HG03095 (cell line): ENCODE measurements at regions not wholly inside any gene's neighbourhood (a gene's known extent, or its start where the extent isn't known, plus 50 kb on each side); places are given as distances from the start of the nearest gene placed in this dataset.

Experiments used
- ATAC-seq: cut with Tn5 transposase; IDR thresholded peaks from one replicate; pipeline ENCODE4 v1.9.1; 2021; ENCODE audit warnings: moderate library complexity; ENCODE audit not compliant: unreplicated experiment

GRCh38 chr17:79478841-79479240 is 132.0 kb downstream of the RBFOX3 start:
- no peak for ATAC-seq

GRCh38 chr17:79478051-79478461 is 132.8 kb downstream of the RBFOX3 start:
- ATAC-seq, result no peak

GRCh38 chr17:79476074-79476652 is 134.7 kb downstream of the RBFOX3 start:
- ATAC-seq, result no peak

DNA sequence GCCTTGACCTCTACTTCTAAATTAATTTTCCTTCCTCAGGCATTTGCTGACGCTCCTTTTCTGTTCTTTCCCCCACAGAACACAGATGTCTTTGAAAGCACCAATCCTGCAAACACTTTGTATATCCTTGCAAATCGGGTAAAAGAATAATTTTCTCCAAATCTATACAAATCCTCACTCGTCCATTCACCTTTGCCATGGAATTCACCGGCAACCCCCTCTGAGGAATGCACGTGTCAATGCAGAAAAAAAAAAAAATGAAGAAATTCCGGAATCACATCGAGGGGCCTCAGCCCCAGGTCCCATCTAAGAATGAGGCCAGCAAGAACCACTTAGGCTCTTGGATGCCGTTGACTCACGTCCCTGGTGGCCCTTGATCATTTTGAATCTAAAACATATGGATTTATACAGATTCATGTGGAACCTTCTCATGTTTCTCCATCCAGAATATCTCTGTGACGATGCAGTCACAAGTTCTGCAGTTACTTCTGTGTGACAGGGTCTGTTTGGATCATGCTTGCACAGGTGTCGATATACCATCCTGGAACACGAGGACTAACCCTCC is 136.9 kb downstream of the RBFOX3 start:
- ATAC-seq, result no peak

- ATAC-seq, result no peak
Observed at GRCh38 chr17:79473111-79473875, 137.6 kb downstream of the RBFOX3 start.

DNA sequence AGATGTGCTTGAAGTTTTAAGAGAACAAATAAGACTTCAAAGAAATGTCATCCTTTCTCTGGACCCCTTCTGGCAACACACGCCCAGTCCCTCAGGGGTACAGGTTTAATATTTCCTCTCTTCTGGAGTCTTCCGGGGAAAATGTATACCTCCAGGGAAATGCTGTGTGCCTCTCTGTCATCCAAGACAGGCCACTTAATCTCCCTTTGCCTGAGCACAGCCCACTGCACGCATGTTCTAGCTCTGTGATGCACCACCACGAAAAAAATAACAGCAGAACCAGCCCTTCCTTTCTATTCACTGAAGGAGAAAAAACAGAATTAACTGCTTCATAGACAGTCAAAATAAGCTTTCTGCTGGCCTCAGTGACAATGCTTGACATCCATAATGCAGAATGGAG is 140.1 kb downstream of the RBFOX3 start:
- no peak for ATAC-seq

- ATAC-seq, result no peak
Observed at GRCh38 chr17:79469646-79470045, 141.2 kb downstream of the RBFOX3 start.

DNA sequence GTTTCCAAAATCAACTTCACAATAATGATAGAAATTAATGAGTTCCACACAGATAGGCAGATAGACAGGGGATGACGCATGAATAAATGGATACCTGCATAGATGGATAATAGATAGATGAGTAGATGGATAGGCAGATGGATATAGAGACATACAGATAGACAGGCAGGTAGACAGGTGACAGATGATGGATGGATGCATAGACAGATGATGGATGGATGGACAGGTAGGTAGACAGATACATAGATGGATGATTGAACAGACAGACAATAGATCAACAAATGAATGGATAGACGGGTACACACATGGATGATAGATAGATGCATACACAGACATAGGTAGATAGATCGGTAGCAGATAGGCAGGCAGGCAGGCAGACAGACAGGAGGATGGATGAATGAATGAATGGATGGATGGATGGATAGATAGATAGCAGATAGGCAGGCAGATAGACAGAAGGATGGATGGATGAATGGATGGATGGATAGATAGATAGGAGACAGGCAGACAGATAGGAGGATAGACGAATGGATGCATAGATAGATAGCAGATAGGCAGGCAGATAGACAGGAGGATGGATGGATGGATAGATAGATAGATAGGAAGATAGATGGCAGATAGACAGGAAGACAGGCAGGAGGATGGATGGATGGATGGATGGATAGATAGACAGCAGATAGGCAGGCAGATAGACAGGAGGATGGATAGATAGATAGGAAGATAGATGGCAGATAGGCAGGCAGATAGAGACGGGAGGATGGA is 142.5 kb downstream of the RBFOX3 start:
- no peak for ATAC-seq

DNA sequence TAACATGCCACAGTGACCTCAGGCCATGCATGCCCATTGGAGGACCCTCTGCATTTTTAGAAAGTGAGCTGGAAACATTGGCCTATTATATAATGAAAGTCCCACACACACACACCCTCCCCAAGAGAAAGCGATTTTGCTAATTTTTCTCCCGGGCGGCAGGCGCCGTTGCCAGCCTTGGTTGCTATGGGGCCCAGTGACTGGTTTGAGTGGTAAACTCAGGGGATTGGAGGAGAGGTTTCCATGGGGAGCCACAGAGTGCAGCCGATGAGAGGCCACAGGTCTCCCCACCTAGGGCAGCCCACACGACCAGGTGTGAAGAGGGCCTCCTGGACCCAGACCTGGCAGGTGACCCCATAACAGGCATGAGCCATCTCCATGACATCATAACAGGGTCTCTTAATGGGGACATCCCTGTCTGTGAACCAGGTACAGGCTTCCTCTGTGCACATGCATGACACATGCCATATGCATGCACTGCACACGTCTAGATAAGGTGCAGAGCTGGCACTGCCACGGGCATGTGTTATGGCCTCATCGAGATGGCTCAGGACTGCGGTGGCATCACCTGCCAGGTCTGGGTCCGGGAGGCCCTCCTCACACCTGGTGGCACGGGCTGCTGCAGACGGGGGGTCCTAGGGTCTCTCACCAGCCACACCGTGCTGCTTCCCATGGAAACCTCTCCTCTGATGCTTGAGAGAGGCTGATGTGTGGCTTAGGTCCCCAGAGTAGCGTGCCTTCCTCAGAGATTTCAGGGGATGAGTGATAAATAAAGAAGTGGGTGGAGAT is 144.1 kb downstream of the RBFOX3 start:
- no peak for ATAC-seq

- ATAC-seq, result no peak
Observed at GRCh38 chr17:79465681-79466025, 145.2 kb downstream of the RBFOX3 start.

- no peak for ATAC-seq
Observed at GRCh38 chr17:79465011-79465680, 145.7 kb downstream of the RBFOX3 start.

DNA sequence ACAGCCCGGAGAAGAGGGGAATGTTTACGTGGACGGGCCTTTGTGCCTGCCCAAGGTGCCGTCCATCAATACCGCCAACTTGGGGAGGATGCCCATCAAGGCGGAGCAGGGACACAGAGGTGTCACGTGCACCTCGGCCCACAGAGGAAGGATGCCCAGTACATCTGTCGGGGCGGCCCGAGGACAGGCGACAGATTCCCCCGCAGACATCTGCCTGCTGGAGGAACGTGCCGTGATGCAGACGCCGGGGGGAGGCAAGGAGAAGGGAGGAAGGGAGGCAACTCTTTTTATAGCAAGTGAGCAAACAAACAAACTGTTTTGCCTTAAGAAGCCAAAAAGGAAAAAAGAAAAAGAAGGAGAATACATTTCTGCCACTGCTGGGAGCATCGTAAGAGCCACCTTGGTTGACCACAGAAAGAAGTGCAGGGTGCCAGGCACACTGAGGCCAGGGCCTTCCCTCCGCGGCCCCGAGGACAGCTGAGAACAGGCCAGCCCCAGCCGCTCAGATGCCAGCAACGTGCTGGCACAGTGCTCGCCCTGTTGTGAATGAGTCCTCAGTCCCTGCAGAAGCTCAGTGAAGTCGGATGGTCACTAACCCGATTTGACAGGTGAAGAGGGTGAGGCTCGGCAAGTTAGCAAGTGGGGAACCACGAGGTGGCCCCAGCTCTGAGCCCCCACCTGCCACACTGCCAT is 146.4 kb downstream of the RBFOX3 start:
- no peak for ATAC-seq

DNA sequence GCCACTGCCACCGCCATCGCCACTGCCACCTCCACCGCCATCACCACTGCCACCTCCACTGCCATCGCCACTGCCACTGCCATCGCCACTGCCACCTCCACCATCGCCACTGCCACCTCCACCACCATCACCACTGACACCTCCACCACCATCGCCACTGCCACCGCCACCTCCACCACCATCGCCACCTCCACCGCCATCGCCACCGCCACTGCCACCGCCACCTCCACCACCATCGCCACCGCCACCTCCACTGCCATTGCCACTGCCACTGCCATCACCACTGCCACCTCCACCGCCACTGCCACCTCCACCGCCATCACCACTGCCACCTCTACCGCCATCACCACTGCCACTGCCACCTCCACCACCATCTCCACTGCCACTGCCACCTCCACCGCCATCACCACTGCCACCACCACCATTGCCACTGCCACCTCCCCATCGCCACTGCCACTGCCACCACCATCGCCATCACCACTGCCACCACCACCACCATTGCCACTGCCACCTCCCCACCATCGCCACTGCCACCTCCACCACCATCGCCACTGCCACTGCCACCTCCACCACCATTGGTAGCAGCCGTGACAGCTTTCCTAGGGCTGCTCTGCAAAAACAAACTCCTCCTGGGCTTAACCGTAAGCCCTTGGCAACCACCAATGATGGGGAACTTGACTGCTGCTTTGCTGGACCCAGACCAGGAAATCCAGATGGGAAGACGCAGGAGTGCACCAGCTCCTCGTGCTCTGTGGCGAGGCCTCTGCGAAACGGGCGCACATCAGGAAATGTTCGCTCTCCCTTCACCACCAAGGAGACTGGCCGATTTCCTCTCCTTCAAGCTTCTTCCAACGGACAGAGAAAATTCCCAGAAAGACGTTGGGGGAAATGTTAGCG is 147.2 kb downstream of the RBFOX3 start:
- no peak for ATAC-seq

GRCh38 chr17:79461041-79461440 is 149.8 kb downstream of the RBFOX3 start:
- no peak for ATAC-seq

DNA sequence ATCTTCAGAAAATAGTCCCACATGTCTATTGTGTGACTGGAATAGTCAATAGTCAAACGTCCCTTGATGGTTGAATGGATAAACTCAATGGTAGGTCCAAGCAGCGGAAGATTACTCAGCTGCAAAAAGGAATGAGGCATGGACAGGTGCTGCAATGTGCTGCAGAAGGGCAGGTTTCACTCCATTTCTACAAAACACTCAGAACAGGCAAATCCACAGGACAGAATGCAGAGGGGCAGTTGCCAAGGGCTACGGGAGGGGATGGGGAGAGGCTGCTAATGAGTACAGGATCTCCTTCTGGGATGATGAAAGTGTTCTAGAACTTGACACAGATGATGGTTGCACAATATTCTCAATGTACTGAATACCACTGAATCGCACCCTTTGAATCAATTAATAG is 151.0 kb downstream of the RBFOX3 start:
- no peak for ATAC-seq

- no peak for ATAC-seq
Observed at GRCh38 chr17:79459003-79459655, 151.7 kb downstream of the RBFOX3 start.

GRCh38 chr17:79458356-79458755 is 152.5 kb downstream of the RBFOX3 start:
- ATAC-seq, result no peak

DNA sequence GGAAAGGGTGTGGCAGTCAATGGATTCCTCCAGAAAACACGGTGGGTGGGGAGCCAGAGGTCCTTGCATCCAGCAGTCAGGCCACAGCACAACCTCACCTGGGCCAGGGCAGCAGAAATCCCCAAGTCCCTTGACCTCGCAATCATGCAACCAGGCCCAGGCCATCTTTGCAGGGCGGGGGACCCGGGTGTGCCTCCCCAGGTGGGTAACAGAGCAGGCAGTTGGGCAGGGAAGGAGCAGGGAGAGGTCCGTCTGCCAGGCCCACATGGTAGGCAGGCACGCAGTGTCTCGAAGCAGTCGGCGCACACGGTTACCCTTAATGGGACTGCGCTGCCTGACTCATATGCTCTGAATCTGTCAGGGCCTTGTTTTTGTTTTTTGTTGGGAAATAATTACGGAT is 153.0 kb downstream of the RBFOX3 start:
- ATAC-seq, result no peak
